H1 (cell line): ENCODE measurements at regions not wholly inside any gene's neighbourhood (a gene's known extent, or its start where the extent isn't known, plus 50 kb on each side); places are given as distances from the start of the nearest gene placed in this dataset.

Source experiments
- CTCF ChIA-PET: fragments of 300-600 bp; sonication (Branson Sonifier 250); formaldehyde crosslinking; loops from one replicate; lab custom pipeline; 2021; ENCODE audit not compliant: partially characterized antibody; lab: Charles Lee
- POLR2A ChIA-PET: fragments of 300-600 bp; sonication (Branson Sonifier 250); formaldehyde crosslinking; loops from one replicate; lab custom pipeline; 2021; ENCODE audit warnings: inconsistent platforms; ENCODE audit not compliant: partially characterized antibody; lab: Charles Lee
- DNase-seq, 2 experiments: peaks; one replicate each; pipeline versions ENCODE4 v3.0.0 to v3.0.0-alpha.2; 2010 to 2022; ENCODE audit warnings: low spot score in 2 of 2, low read depth in 1 of 2, mixed read lengths in 1 of 2
- FAIRE-seq: peaks from 2 replicates; lab custom pipeline; 2011; peaks lifted over from hg19 to GRCh38; lab: Jason Lieb, UNC
- H2AFZ ChIP-seq: 2 replicates; pipeline ENCODE4 v1.8.1; 2012; ENCODE audit warnings: low read length, inconsistent platforms
- H2AK5ac ChIP-seq: 2 replicates; pipeline ENCODE4 v1.6.1; 2013; ENCODE audit warnings: low read depth, low read length
- H2BK120ac ChIP-seq: replicated peaks from 2 replicates; pipeline ENCODE3; 2013; ENCODE audit warnings: low read depth, low read length, inconsistent platforms
- H2BK12ac ChIP-seq: 2 replicates; pipeline ENCODE4 v1.6.1; 2013; ENCODE audit warnings: low read depth, low read length
- H2BK15ac ChIP-seq: 2 replicates; pipeline ENCODE4 v1.6.1; 2013; ENCODE audit warnings: low read length
- H2BK20ac ChIP-seq: 2 replicates; pipeline ENCODE4 v1.6.1; 2013; ENCODE audit warnings: low read length
- H2BK5ac ChIP-seq: 2 replicates; pipeline ENCODE4 v1.6.1; 2013; ENCODE audit warnings: low read depth, low read length
- H3K14ac ChIP-seq: 2 replicates; pipeline ENCODE4 v1.6.1; 2013; ENCODE audit warnings: inconsistent platforms; ENCODE audit not compliant: insufficient read length
- H3K18ac ChIP-seq: 2 replicates; pipeline ENCODE4 v1.6.1; 2013; ENCODE audit warnings: low read length; ENCODE audit errors: extremely low read depth
- H3K23ac ChIP-seq: 2 replicates; pipeline ENCODE4 v1.6.1; 2013; ENCODE audit warnings: inconsistent platforms; ENCODE audit not compliant: insufficient read length
- H3K23me2 ChIP-seq: 2 replicates; pipeline ENCODE4 v1.6.1; 2013; ENCODE audit warnings: low read depth, low read length
- H3K27ac ChIP-seq: 2 replicates; pipeline ENCODE4 v1.6.1; 2011; ENCODE audit warnings: low read depth, low read length, inconsistent platforms
- H3K27me3 ChIP-seq, 4 experiments: replicated peaks in 1 of 4; 1 replicate in 1 of 4; 2 replicates in 3 of 4; pipeline versions ENCODE4 v1.6.1 to v1.8.1; 2011 to 2013; ENCODE audit warnings: low read length in 3 of 4, mild to moderate bottlenecking in 3 of 4, inconsistent platforms in 2 of 4, mixed read lengths in 2 of 4, moderate library complexity in 1 of 4; ENCODE audit not compliant: control insufficient read depth in 3 of 4, insufficient read depth in 3 of 4; ENCODE audit errors: extremely low read depth in 1 of 4
- H3K36me3 ChIP-seq, 4 experiments: 2 replicates each; pipeline versions ENCODE4 v1.6.1 to v1.8.1; 2011 to 2013; ENCODE audit warnings: mild to moderate bottlenecking in 4 of 4, low read length in 3 of 4, moderate library complexity in 2 of 4, control low read depth in 1 of 4, inconsistent platforms in 1 of 4; ENCODE audit not compliant: insufficient read depth in 4 of 4, control insufficient read depth in 2 of 4
- H3K4ac ChIP-seq: replicated peaks from 2 replicates; pipeline ENCODE3; 2013; ENCODE audit warnings: low read length, low read depth, mixed read lengths, inconsistent platforms; ENCODE audit not compliant: insufficient read length
- H3K4me1 ChIP-seq, 4 experiments: replicated peaks in 1 of 4; 1 replicate in 1 of 4; 2 replicates in 3 of 4; pipeline versions ENCODE4 v1.6.1 to v1.8.1; 2011 to 2013; ENCODE audit warnings: low read length in 3 of 4, inconsistent platforms in 2 of 4, mixed read lengths in 1 of 4; ENCODE audit not compliant: insufficient read depth in 4 of 4, control insufficient read depth in 3 of 4
- H3K4me2 ChIP-seq, 2 experiments: 2 replicates each; pipeline versions ENCODE4 v1.6.1 to v1.8.1; 2011 to 2013; ENCODE audit warnings: low read depth in 2 of 2, low read length in 2 of 2, control low read depth in 1 of 2, inconsistent platforms in 1 of 2, mild to moderate bottlenecking in 1 of 2; ENCODE audit not compliant: insufficient read depth in 1 of 2
- H3K4me3 ChIP-seq, 4 experiments: fragments of 200-600, 300-600 bp in 1 of 4; sonication (generic), shearing (Covaris generic), sonication (Bioruptor Twin) in 1 of 4; 2 replicates each; pipeline versions ENCODE4 v1.5.1 to v1.8.1; 2011 to 2016; ENCODE audit warnings: low read length in 4 of 4, low read depth in 3 of 4, control low read depth in 2 of 4, inconsistent platforms in 2 of 4, mild to moderate bottlenecking in 2 of 4, mixed read lengths in 1 of 4, moderate library complexity in 1 of 4; ENCODE audit not compliant: insufficient read depth in 2 of 4; ENCODE audit errors: extremely low read depth in 1 of 4
- H3K56ac ChIP-seq: replicated peaks from 2 replicates; pipeline ENCODE3; 2013; ENCODE audit warnings: low read depth, mild to moderate bottlenecking, mixed read lengths, low read length, inconsistent platforms; ENCODE audit not compliant: insufficient read length
- H3K79me1 ChIP-seq: 2 replicates; pipeline ENCODE4 v1.6.1; 2013; ENCODE audit warnings: low read depth, low read length, control low read depth
- H3K79me2 ChIP-seq, 2 experiments: 2 replicates each; pipeline versions ENCODE4 v1.6.1 to v1.8.1; 2012 to 2013; ENCODE audit warnings: low read length in 2 of 2, mild to moderate bottlenecking in 2 of 2, inconsistent platforms in 1 of 2; ENCODE audit not compliant: insufficient read depth in 2 of 2, control insufficient read depth in 1 of 2
- H3K9ac ChIP-seq, 4 experiments: replicated peaks in 1 of 4; 1 replicate in 1 of 4; 2 replicates in 3 of 4; pipeline versions ENCODE4 v1.6.1 to v1.8.1; 2011 to 2013; ENCODE audit warnings: low read depth in 3 of 4, low read length in 3 of 4, control low read depth in 2 of 4, mild to moderate bottlenecking in 2 of 4, moderate library complexity in 2 of 4, inconsistent platforms in 1 of 4; ENCODE audit errors: extremely low read depth in 1 of 4
- H3K9me3 ChIP-seq, 2 experiments: 2 replicates each; pipeline versions ENCODE4 v1.6.1 to v1.8.1; 2012 to 2013; ENCODE audit warnings: mild to moderate bottlenecking in 2 of 2, moderate library complexity in 2 of 2, control low read depth in 1 of 2, inconsistent platforms in 1 of 2, low read depth in 1 of 2, low read length in 1 of 2, mixed read lengths in 1 of 2; ENCODE audit not compliant: insufficient read depth in 2 of 2
- H4K20me1 ChIP-seq, 2 experiments: replicated peaks in 1 of 2; 2 replicates each; pipeline versions ENCODE3 to v1.8.1; 2011 to 2013; ENCODE audit warnings: inconsistent platforms in 2 of 2, low read length in 2 of 2, mild to moderate bottlenecking in 1 of 2; ENCODE audit not compliant: insufficient read depth in 2 of 2, control insufficient read depth in 1 of 2
- H4K5ac ChIP-seq: 2 replicates; pipeline ENCODE4 v1.6.1; 2013; ENCODE audit warnings: low read length, low read depth, mixed read lengths, inconsistent platforms; ENCODE audit not compliant: insufficient read length
- H4K8ac ChIP-seq: 2 replicates; pipeline ENCODE4 v1.8.0; 2013; ENCODE audit warnings: mild to moderate bottlenecking, moderate library complexity, low read length, inconsistent platforms; ENCODE audit not compliant: insufficient read depth; ENCODE audit errors: extremely low read depth
- H4K91ac ChIP-seq: replicated peaks from 2 replicates; pipeline ENCODE3; 2013; ENCODE audit warnings: low read length, mixed read lengths, inconsistent platforms; ENCODE audit not compliant: insufficient read length
- BRCA1 ChIP-seq: IDR thresholded peaks from 2 replicates; pipeline ENCODE4 v1.6.1; 2012; ENCODE audit warnings: low read depth, low read length, improper control_type of control experiment
- KDM1A ChIP-seq: fragments of 200-600, 300-600 bp; sonication (generic); IDR thresholded peaks from 2 replicates; pipeline ENCODE4 v1.7.1; 2016; ENCODE audit warnings: mild to moderate bottlenecking, low read length, borderline replicate concordance
- NANOG ChIP-seq: IDR thresholded peaks from 2 replicates; pipeline ENCODE4 v1.6.1; 2011; ENCODE audit warnings: low read length, low read depth, mild to moderate bottlenecking, inconsistent platforms; ENCODE audit not compliant: insufficient read depth, poor library complexity, severe bottlenecking
- PHF8 ChIP-seq: fragments of 200-600 bp; sonication (generic); conservative IDR thresholded peaks from 2 replicates; pipeline ENCODE4 v1.7.1; 2012; ENCODE audit warnings: low read depth, mild to moderate bottlenecking, inconsistent platforms, low read length, moderate library complexity
- POLR2AphosphoS5 ChIP-seq: IDR thresholded peaks from 2 replicates; pipeline ENCODE4 v1.6.1; 2011; ENCODE audit warnings: low read depth, low read length
- RFX5 ChIP-seq: IDR thresholded peaks from 2 replicates; pipeline ENCODE4 v1.6.1; 2011; ENCODE audit warnings: low read depth, low read length, improper control_type of control experiment, borderline replicate concordance
- TBP ChIP-seq: IDR thresholded peaks from 2 replicates; pipeline ENCODE4 v1.6.1; 2011; ENCODE audit warnings: low read depth, low read length, improper control_type of control experiment
- WGBS, 2 experiments: shearing (Covaris generic) in 1 of 2; methylation state at CpG; one replicate each; pipeline versions ENCODE4 v1.1.6 to v1.1.7; 2013 to 2015; ENCODE audit warnings: low lambda C conversion rate in 2 of 2, mixed read lengths in 2 of 2, inconsistent platforms in 1 of 2, low coverage in 1 of 2, missing lambda C conversion rate in 1 of 2; ENCODE audit not compliant: insufficient replicate concordance in 2 of 2, insufficient coverage in 1 of 2, insufficient read length in 1 of 2; ENCODE audit errors: extremely low coverage in 1 of 2, missing lambda C conversion rate in 1 of 2; 5-methylcytosine and 5-hydroxymethylcytosine counted together

DNA sequence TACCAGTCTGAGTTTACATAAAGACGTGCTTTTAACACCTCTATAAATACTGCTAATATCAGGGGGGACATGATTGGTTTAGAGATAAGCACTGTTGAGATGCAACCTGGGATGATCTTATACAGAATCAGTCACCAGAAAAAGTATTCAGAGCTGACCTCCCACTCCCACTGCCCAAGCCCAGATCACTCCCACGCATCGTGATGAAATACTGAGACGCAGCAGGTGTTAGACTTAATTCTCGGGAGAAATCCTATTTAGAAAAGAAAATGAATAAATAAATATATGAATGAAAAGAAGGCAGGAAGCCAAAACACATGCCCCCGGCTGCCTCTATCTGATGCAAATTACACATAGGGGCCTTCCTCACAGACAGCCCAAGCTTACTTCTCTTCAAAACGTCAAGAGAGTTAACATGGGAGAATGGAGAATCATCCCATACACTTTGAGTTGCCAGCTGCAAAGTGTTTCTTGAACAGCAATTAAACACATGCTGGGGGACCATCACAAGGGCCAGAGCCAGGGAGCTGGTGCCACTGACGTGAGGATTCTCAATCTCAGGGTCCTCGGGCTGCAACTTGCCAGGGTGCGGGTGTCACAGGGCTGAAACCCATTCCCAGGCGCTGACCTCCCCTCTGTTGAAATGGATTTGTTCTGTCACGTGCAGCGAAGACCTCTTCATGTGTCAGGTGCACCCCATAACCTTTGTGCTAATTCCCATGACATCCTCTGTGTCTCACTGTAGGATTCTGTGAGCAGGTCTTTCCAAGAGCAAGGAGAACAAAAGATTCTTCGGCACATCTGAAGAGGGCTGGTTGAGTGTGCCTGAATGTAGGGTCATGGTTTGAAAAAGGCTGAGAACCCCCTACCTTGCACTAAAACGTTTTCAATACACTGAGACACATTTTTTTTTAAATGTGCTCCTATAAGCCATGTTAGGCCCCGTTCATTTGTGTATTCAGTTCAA is 764.2 kb upstream of the ARRDC4 start:
- Histone ChIP-seq H3K27me3 (no peaks in the 10 kb centered on the region), H3K23ac (no peak overlapping the region), H4K5ac (no peak overlapping the region), H2BK15ac (no peak overlapping the region), H3K9me3 (no peaks in the 10 kb centered on the region), H3K4ac (no peak overlapping the region), H4K91ac (no peak overlapping the region), H2AFZ (peak overlapping the region; percentile 43; the same call in 1 of the 2 replicates), H4K20me1 (no peaks in the 10 kb centered on the region), H3K36me3 (no peaks in the 10 kb centered on the region), H3K79me1 (no peaks in the 10 kb centered on the region), H3K79me2 (no peaks in the 10 kb centered on the region), H3K9ac (no peak overlapping the region), H3K4me1 (peaks cover 0 to 8% (median 3%) of the 10 kb centered on the region in 4 experiments; a peak in 3 of 7 replicates), H2BK12ac (no peak overlapping the region), H3K14ac (no peak overlapping the region), H3K4me3 (no peak overlapping the region), H2BK5ac (no peak overlapping the region), H2BK20ac (no peak overlapping the region), H3K18ac (no peak overlapping the region), H3K56ac (no peak overlapping the region), H3K4me2 (0 out of 4 replicates have a peak overlapping the region, but pooled peaks of 1 of the 2 experiments have one; percentile 39), H3K23me2 (peaks cover 2% of the 10 kb centered on the region; the same call in 1 of the 2 replicates), H2AK5ac (no peak overlapping the region), H3K27ac (no peak overlapping the region), H2BK120ac (no peak overlapping the region), H4K8ac (no peak overlapping the region)
- ChIA-PET POLR2A (no interaction called here), CTCF (interaction anchor here (1.1 kb wide), 1 partner anchor 151 kb away, joined by 5 read pairs; no protein-coding TSS in a partner anchor)
- DNase-seq (peak in 1 of 2 experiments; percentile 50), FAIRE-seq (peak; percentile 28)
- 68% methylated on average over 16 of the region's 16 CpGs; no CpG with 5 or more reads in 1 of the 2 experiments for WGBS, 2 experiments
- TF ChIP-seq NANOG (no peak), TBP (no peak), PHF8 (no peak), RFX5 (no peak), KDM1A (no peak), POLR2AphosphoS5 (no peak), BRCA1 (no peak)
